HG03066 (cell line): ENCODE measurements at regions not wholly inside any gene's neighbourhood (a gene's known extent, or its start where the extent isn't known, plus 50 kb on each side); places are given as distances from the start of the nearest gene placed in this dataset.
A peak's percentile ranks its signal among the peaks of the same experiment; 100 is the strongest.
"Not testable (repeated sequence)": the region's sequence is repeated elsewhere in the genome, so short reads cannot be mapped to it uniquely, and the experiment has no call there.

ENCODE experiments used
- ATAC-seq: cut with Tn5 transposase; IDR thresholded peaks from one replicate; pipeline ENCODE4 v1.9.1; 2021; ENCODE audit warnings: low read depth; ENCODE audit not compliant: unreplicated experiment

- no peak for ATAC-seq
These were observed 101.6 kb upstream of the ITPRID2 start for GRCh38 chr2:181789827-181790448.

- ATAC-seq, result peak; percentile 92
These were observed 100.5 kb upstream of the ITPRID2 start for GRCh38 chr2:181790716-181791649.

GRCh38 chr2:181792906-181793305 lies 98.6 kb upstream of the ITPRID2 start:
- ATAC-seq, result no peak

- ATAC-seq, result no peak
These were observed 93.5 kb upstream of the ITPRID2 start for GRCh38 chr2:181798022-181798421.

GRCh38 chr2:181802300-181802699 lies 89.2 kb upstream of the ITPRID2 start:
- not testable (repeated sequence) for ATAC-seq

GRCh38 chr2:181803903-181804799 lies 87.4 kb upstream of the ITPRID2 start:
- not testable (repeated sequence) for ATAC-seq

- no peak for ATAC-seq
These were observed 86.1 kb upstream of the ITPRID2 start for GRCh38 chr2:181805228-181806038.

GRCh38 chr2:181806039-181806392 lies 85.5 kb upstream of the ITPRID2 start:
- ATAC-seq, result no peak

- ATAC-seq, result no peak
These were observed 84.0 kb upstream of the ITPRID2 start for GRCh38 chr2:181807526-181807925.

- no peak for ATAC-seq
These were observed 80.5 kb upstream of the ITPRID2 start for GRCh38 chr2:181810823-181811695.

- ATAC-seq, result no peak
These were observed 79.3 kb upstream of the ITPRID2 start for GRCh38 chr2:181812106-181812743.

GRCh38 chr2:181814057-181814491 lies 77.5 kb upstream of the ITPRID2 start:
- no peak for ATAC-seq

- ATAC-seq, result no peak
These were observed 74.0 kb upstream of the ITPRID2 start for GRCh38 chr2:181817509-181817908.

GRCh38 chr2:181818058-181818680 lies 73.4 kb upstream of the ITPRID2 start:
- ATAC-seq, result no peak

- ATAC-seq, result no peak
These were observed 72.7 kb upstream of the ITPRID2 start for GRCh38 chr2:181818840-181819239.

- no peak for ATAC-seq
These were observed 70.5 kb upstream of the ITPRID2 start for GRCh38 chr2:181821049-181821448.

- no peak for ATAC-seq
These were observed 69.4 kb upstream of the ITPRID2 start for GRCh38 chr2:181822097-181822496.

- no peak for ATAC-seq
These were observed 68.1 kb upstream of the ITPRID2 start for GRCh38 chr2:181823405-181823804.
